ENCODE measurements at regions not wholly inside any gene's neighbourhood (a gene's known extent, or its start where the extent isn't known, plus 50 kb on each side); places are given as distances from the start of the nearest gene placed in this dataset.
A peak's percentile ranks its signal among the peaks of the same experiment; 100 is the strongest.

GRCh38 chr16:52896478-52897164, 156.1 kb downstream of the CHD9NB start:
- no peak for DNase-seq (ENCODE audit: low spot score in 2 of 2)
- no peak for FAIRE-seq

DNA sequence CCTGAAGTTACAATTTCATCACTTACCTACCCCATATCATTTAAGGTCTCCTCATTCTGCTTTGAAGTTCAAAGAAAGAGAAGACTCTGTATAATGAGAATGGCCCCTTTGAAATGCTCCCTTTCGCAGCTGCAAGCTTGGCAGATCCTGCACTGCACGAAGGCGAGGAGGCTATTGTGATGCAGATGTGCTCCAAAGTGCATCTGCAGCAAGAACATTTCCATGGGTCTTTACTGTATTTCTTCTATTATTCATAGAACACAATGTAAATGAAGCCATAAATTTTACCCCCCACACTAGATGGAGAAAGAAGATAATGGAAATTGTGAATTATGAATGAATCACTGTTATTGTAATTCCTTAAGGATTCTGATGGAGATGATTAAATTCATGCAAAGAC, 178.7 kb downstream of the CHD9NB start:
- DNase-seq (ENCODE audit: low spot score in 2 of 2) = no peak
- FAIRE-seq = no peak

DNA sequence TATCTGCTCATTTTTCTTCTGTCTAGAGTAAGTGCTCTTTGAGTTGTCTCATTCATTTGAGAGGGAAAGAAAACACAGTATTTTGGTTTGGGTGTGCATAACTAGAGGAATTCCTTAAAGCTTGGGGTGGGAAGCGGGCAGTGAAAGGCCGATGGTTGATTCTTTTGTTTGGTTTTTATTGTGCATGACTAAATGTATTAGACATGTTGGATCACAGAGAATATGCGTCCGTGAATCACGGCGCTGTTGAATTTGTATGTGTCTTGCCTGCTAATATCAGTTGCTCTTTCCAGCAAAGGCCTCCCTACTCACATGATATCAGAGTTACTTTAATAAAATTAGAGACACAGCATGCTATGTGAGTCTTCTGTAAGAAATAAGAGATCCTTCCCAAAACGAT, 180.0 kb downstream of the CHD9NB start:
- FAIRE-seq = no peak

DNA sequence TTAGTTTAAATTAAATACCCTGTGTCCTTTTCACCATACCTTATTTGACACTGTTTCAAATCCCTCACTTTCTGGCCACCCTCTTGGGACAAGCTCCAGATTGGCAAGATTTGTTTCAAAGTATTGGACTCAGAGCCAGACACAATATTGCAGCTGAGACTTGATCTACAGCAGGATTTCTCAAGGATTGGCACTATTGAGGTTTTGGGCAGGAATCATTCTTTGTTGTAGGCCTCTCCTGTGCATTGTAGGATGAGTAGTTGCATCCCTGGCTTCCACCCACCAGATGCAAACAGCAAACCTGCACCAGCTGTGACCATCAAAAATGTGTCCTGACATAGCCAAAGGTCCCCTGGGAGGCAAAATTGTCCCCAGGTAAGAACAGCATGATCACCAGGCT, 181.2 kb downstream of the CHD9NB start:
- FAIRE-seq (no peak), DNase-seq (ENCODE audit: low spot score in 2 of 2) (no peak)

More for the DNA sequence above, 180.0 kb downstream of the CHD9NB start:
- DNase-seq (ENCODE audit: low spot score in 2 of 2) = no peak

DNA sequence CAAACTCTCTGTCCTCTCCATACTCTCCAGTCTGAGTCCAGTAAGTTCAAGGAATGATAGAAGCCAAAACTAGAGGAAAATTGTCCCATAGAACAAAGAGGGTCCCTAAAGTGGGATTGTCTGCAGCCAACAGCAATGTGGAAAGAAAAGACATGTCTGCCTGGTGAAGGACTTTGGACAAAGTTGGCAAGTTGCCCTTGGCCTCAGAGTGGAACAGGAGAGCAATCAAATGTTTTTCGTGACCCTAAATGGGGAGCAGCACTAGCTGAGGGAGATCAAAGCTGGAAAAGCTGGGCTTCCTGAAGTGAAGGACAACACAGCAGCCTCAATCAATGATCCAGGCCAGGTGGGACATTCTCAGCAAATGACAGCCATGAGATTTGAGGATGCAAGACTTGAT, 183.5 kb downstream of the CHD9NB start:
- FAIRE-seq (no peak), DNase-seq (ENCODE audit: low spot score in 2 of 2) (no peak)

GRCh38 chr16:52863000-52863399, 189.7 kb downstream of the CHD9NB start:
- FAIRE-seq = no peak
- DNase-seq (ENCODE audit: low spot score in 2 of 2) = no peak

DNA sequence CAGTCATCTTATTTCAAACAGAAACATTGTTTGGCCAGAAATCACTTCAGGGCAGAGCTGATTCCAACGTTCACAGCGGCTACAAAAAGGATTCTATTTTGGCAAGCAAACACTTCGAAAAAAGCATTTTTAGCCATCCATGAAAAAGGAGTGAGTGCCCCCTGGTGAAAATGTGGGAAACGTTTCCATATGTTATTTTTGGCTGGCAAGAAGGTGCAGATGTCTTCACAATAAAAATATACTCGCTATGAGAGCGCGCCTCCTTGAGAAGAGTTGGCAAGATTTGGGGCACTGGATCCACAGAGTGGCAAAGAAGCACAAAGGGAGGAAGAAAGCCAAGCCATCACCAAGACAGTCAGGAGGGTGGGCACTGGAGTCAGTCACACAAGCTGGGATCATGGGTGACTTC, 191.1 kb downstream of the CHD9NB start:
- FAIRE-seq = no peak
- peak in 1 of 2 donors; percentile 3 for DNase-seq (ENCODE audit: low spot score in 2 of 2)

DNA sequence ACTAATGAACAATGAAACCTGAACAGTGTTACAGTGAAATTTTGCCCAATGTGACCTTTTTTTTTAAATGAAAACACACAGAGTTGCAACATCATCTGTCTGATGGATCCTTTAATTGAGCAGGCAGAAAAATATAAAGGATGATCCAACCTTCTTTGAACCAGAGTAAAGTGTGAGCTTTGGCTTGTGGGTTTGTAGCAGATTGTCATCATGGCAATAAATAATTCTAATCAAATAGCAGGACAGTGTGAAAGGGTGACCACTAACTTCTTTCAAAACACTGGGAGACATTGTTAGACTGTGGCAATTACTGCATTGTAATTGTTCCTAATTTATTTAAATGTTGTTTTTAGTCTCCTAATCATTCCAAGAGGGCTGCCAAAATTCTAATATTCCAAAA, 197.2 kb downstream of the CHD9NB start:
- FAIRE-seq (no peak), DNase-seq (ENCODE audit: low spot score in 2 of 2) (no peak)

DNA sequence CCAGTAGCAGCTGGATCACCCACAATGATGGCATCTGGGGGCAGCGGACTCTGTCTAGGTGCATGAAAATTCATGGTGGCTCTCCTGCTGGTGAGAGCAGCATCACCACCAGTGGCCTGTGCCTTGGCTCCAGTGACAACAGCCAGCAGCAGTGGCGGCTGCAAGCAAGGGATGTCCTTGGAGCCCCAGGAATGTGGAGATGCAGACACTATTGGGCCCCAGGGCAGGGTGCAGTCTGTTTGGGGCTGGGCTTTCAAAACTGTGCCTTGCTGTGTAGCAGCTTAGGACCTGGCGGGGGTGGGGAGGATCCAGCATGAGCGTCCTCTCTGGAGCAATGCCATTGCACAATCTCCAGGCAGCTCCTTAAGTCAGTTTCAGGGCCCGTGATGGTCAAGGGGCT, 199.7 kb downstream of the CHD9NB start:
- DNase-seq (ENCODE audit: low spot score in 2 of 2) (no peak), FAIRE-seq (no peak)

DNA sequence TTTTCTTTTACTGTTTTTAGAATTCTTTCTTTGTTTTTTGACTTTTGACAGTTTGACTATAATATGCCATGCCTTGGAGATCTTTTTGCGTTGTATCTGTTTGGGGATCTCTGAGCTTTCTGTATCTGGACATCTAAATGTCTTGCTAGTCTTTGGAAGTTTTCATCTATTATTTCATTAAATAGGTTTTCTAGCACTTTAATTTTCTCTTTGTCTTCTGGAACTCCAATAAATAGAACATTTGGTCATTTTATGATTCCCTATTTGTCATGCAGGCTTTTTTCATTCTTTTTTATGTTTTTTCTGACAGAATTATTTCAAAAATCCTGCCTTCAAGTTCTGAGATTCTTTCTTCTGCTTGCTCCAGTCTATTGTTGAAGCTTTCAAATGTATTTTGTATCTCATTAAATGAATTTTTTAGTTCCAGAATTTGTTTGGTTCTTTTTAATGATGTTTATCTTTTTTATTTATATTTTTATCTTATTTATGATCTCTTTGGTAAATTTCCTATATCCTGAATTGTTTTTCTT, 201.4 kb downstream of the CHD9NB start:
- FAIRE-seq (peak; percentile 72), DNase-seq (ENCODE audit: low spot score in 2 of 2) (no peak)

GRCh38 chr16:52843381-52843780, 209.3 kb downstream of the CHD9NB start:
- no peak for FAIRE-seq
- no peak for DNase-seq (ENCODE audit: low spot score in 2 of 2)

- DNase-seq (ENCODE audit: low spot score in 2 of 2) (no peak), FAIRE-seq (no peak)
Observed at GRCh38 chr16:52837251-52837650, 215.4 kb downstream of the CHD9NB start.

DNA sequence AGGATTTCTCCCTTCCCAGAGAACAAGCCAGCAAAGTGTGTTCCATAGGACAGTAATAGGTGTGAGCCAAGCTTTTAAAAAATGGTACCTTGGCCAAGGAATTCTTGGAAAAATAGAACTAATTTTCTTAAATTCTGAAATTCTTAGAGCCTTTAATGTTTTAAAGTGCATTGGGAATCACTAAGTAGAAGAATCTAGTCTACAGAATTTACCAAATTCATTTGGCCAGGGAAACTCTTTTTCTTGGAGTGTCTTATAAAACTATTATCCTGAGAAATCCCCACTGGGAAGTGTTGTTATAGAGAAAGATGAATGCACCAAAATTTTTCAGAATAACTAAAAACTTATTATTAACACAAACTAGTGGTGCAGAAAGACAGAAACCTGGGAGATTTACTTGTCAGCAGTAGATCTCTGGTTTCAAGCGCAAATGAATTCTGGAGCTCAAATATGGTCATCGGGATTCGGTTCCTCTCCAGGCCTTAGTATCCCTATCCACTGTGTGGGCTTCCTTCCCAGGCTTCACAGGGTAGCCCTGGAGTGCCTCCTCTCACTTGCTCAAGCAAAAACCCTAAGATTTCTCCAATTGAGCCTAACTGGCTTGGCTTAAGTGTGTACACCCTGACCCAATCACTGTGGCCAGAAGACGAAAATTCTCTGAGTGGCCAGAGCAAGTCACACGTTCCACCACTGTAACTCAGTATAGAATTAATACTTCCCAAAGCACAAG, 217.8 kb downstream of the CHD9NB start:
- DNase-seq (ENCODE audit: low spot score in 2 of 2) (no peak), FAIRE-seq (no peak)

GRCh38 chr16:52832771-52833170, 219.9 kb downstream of the CHD9NB start:
- DNase-seq (ENCODE audit: low spot score in 2 of 2) (no peak), FAIRE-seq (no peak)

- FAIRE-seq = no peak
Observed at GRCh38 chr16:52827456-52827855, 225.2 kb downstream of the CHD9NB start.

DNA sequence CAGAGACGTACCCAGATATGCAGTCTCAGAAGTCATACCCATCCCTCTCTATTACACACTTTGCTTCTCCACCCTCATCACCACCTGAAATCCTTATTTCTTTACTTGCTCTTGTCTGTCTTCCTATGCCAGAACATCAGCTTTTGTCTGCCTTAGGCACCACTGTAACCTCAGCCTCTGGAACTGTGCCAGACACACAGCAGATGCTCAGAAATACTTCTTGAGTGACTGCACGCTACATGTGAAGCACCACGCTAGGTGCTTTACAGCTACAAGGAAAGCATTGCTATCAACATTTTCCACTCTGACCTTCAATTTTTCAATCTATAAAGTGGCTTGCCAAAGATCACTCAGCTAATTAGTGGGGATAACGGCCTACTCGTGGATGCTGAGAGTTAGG, 226.8 kb downstream of the CHD9NB start:
- DNase-seq (ENCODE audit: low spot score in 2 of 2) = no peak
- FAIRE-seq = no peak

More at GRCh38 chr16:52827456-52827855, 225.2 kb downstream of the CHD9NB start:
- no peak for DNase-seq (ENCODE audit: low spot score in 2 of 2)

DNA sequence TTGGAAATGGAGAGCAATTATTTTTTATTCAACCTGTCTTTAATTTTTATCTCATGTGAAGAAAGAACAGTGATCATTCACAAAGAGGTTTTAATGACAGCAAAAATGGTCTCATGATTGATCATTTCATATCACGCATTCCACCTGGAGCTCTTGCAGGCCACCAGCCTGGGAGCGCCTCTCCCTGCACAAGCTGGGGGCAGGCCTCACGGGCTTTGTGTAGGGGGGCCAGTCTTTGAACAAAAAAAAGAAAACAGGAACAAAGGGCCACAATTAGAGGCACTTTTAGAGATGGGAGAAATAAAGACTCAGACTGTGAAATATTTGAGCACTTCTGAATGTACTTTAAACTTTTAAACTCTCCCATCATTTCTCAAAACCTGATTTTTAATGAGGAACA, 232.9 kb downstream of the CHD9NB start:
- DNase-seq (ENCODE audit: low spot score in 2 of 2) (no peak), FAIRE-seq (no peak)

- DNase-seq (ENCODE audit: low spot score in 2 of 2) (no peak), FAIRE-seq (no peak)
Observed at GRCh38 chr16:52819405-52819804, 233.3 kb downstream of the CHD9NB start.

DNA sequence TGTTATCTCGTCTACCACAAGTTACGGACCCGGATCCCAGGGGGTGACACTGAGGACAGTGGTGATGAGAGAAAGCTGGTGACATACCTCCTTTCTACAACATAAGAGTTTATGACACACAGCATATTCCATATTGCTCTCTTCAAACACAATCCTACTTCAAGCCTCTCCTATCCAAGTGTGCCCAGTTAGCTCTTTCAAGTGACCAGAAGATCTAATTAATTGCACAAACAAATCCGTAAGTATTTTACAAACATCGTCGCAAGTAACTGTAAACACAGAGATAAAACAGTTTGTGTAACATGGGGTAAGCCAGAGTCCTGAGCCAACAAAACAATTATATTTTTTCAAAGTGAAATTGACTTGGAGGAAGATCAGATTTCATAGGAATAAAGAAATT, 235.0 kb downstream of the CHD9NB start:
- FAIRE-seq (no peak), DNase-seq (ENCODE audit: low spot score in 2 of 2) (no peak)

GRCh38 chr16:52816993-52817392, 235.7 kb downstream of the CHD9NB start:
- FAIRE-seq (no peak), DNase-seq (ENCODE audit: low spot score in 2 of 2) (no peak)

DNA sequence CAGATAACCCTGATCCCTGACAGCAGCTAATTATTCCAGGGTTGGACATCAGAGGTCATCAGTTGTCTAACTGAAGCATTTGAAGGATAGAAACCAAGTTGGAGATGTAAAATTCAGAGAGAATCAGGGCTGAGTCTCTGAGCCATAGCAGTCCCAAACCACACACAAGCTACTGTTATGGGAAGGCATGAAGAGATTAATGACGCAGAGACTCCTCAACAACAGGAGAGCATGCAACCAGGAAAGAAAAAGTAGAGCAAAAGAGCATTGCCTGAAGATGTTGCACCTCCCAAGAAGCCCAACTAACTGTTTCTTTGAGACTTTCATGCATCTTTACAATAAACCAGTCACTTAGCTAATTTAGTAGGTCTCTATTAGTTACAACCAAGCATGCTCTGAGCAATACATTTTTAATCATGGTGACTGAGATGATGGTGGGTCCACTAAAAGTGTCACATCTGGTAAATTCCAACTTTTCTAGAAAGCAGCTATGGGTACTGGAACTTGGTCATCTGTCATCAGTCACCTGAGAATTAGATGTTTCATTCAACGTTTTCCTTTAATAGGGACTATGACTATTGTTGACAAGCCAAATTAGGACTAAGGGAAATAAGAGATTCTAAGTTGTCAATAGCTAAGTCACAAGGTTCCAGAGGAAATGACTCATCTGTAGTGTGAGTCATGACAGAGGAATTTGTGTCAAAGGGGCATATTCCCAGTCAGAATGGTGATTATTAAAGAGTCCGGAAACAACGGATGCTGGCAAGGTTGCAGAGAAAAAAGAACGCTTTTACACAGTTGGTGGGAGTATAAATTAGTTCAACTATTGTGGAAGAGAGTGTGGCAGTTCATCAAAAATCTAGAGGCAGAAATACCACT, 239.8 kb downstream of the CHD9NB start:
- FAIRE-seq (no peak), DNase-seq (ENCODE audit: low spot score in 2 of 2) (no peak)
